OCI-LY3 (cell line): ENCODE measurements at regions not wholly inside any gene's neighbourhood (a gene's known extent, or its start where the extent isn't known, plus 50 kb on each side); places are given as distances from the start of the nearest gene placed in this dataset.

Experiments
- EZH2phosphoT487 ChIP-seq: fragments of 200-600 bp; shearing (Covaris generic); IDR thresholded peaks from 2 replicates; pipeline ENCODE4 v1.6.1; 2018; ENCODE audit warnings: antibody characterized with exemption, mixed run types, low read depth
- TF ChIP-seq, protein P1 (sequence below): fragments of 200-600, 300-600 bp; sonication (generic); IDR thresholded peaks from 2 replicates; pipeline ENCODE4 v1.5.1; 2014; ENCODE audit warnings: antibody characterized with exemption, low read length, low read depth

- TF ChIP-seq, protein P1, sequence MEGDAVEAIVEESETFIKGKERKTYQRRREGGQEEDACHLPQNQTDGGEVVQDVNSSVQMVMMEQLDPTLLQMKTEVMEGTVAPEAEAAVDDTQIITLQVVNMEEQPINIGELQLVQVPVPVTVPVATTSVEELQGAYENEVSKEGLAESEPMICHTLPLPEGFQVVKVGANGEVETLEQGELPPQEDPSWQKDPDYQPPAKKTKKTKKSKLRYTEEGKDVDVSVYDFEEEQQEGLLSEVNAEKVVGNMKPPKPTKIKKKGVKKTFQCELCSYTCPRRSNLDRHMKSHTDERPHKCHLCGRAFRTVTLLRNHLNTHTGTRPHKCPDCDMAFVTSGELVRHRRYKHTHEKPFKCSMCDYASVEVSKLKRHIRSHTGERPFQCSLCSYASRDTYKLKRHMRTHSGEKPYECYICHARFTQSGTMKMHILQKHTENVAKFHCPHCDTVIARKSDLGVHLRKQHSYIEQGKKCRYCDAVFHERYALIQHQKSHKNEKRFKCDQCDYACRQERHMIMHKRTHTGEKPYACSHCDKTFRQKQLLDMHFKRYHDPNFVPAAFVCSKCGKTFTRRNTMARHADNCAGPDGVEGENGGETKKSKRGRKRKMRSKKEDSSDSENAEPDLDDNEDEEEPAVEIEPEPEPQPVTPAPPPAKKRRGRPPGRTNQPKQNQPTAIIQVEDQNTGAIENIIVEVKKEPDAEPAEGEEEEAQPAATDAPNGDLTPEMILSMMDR = no peak
- TF ChIP-seq EZH2phosphoT487 = no peak
These were observed 1400.5 kb upstream of the IGFBP7 start for GRCh38 chr4:58510652-58511051.
